Head of caudate nucleus (tissue), 42 donors: ENCODE measurements at regions not wholly inside any gene's neighbourhood (a gene's known extent, or its start where the extent isn't known, plus 50 kb on each side); places are given as distances from the start of the nearest gene placed in this dataset.

ENCODE experiments used
- DNase-seq, 42 donors: peaks; one replicate each; pipeline versions ENCODE4 v3.0.0 to v3.0.0-alpha.2; 2020 to 2021; ENCODE audit warnings: mixed read lengths in 7 of 42
- intact Hi-C: fragments of 100-400 bp; cut with DNase I; formaldehyde crosslinking; loops from one replicate; pipeline ENCODE4 v1.15.0; 2022

- intact Hi-C loops: no loop called here
- peak in 11 of 42 donors; percentile 15 to 68 (median 40) for DNase-seq
Observed at GRCh38 chr10:128629111-128630096, 503.2 kb upstream of the MKI67 start.

GRCh38 chr10:128630787-128631252 is 504.6 kb upstream of the MKI67 start:
- DNase-seq: no peak
- intact Hi-C loops: no loop called here

- peak in 1 of 42 donors; percentile 24 for DNase-seq
Observed at GRCh38 chr10:128631801-128632241, 505.6 kb upstream of the MKI67 start.

GRCh38 chr10:128632694-128633093 is 506.5 kb upstream of the MKI67 start:
- intact Hi-C loops: no loop called here
- no peak for DNase-seq

More at GRCh38 chr10:128631801-128632241, 505.6 kb upstream of the MKI67 start:
- intact Hi-C loops: no loop called here

GRCh38 chr10:128633864-128634540 is 507.8 kb upstream of the MKI67 start:
- intact Hi-C loops: no loop called here
- DNase-seq: peak in 1 of 42 donors; percentile 34

GRCh38 chr10:128642023-128642422 is 515.8 kb upstream of the MKI67 start:
- DNase-seq: peak in 31 of 42 donors; percentile 24 to 83 (median 48)

GRCh38 chr10:128642502-128642901 is 516.3 kb upstream of the MKI67 start:
- DNase-seq: no peak

More at GRCh38 chr10:128642023-128642422, 515.8 kb upstream of the MKI67 start:
- intact Hi-C loops: no loop called here

GRCh38 chr10:128643658-128644057 is 517.4 kb upstream of the MKI67 start:
- DNase-seq: no peak
- intact Hi-C loops: no loop called here

More at GRCh38 chr10:128642502-128642901, 516.3 kb upstream of the MKI67 start:
- intact Hi-C loops: no loop called here

GRCh38 chr10:128645486-128645885 is 519.3 kb upstream of the MKI67 start:
- intact Hi-C loops: no loop called here

GRCh38 chr10:128646956-128647355 is 520.7 kb upstream of the MKI67 start:
- no peak for DNase-seq
- intact Hi-C loops: no loop called here

More at GRCh38 chr10:128645486-128645885, 519.3 kb upstream of the MKI67 start:
- no peak for DNase-seq

- intact Hi-C loops: no loop called here
- no peak for DNase-seq
Observed at GRCh38 chr10:128657548-128657947, 531.3 kb upstream of the MKI67 start.

- intact Hi-C loops: no loop called here
- no peak for DNase-seq
Observed at GRCh38 chr10:128660726-128661125, 534.5 kb upstream of the MKI67 start.

- DNase-seq: no peak
- intact Hi-C loops: no loop called here
Observed at GRCh38 chr10:128661404-128662197, 535.4 kb upstream of the MKI67 start.

GRCh38 chr10:128662520-128662919 is 536.3 kb upstream of the MKI67 start:
- DNase-seq: no peak
- intact Hi-C loops: no loop called here

- DNase-seq: no peak
- intact Hi-C loops: no loop called here
Observed at GRCh38 chr10:128664729-128665128, 538.5 kb upstream of the MKI67 start.

- DNase-seq: peak in 1 of 42 donors; percentile 22
- intact Hi-C loops: no loop called here
Observed at GRCh38 chr10:128675405-128675804, 549.2 kb upstream of the MKI67 start.

GRCh38 chr10:128680116-128680515 is 553.9 kb upstream of the MKI67 start:
- intact Hi-C loops: no loop called here
- no peak for DNase-seq

- no peak for DNase-seq
- intact Hi-C loops: no loop called here
Observed at GRCh38 chr10:128684215-128684614, 558.0 kb upstream of the MKI67 start.
